ENCODE measurements at regions not wholly inside any gene's neighbourhood (a gene's known extent, or its start where the extent isn't known, plus 50 kb on each side); places are given as distances from the start of the nearest gene placed in this dataset.

DNA sequence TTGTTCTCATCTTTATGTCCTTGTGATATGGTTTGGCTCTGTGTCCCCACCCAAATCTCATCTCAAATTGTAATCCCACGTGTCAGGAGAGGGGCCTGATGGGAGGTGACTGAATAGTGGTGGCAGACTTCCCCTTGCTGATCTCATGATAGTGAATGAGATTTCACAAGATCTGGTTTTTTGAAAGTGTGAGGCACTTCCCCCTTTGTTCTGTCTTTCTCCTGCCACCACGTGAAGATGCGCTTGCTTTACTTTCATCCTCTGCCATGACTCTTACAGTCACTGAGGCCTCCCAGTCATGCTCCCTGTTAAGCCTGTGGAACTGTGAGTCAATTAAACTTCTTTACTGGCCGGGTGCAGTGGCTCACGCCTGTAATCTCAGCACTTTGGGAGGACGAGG is 161.0 kb downstream of the HERPUD2 start:
- DNase-seq, result no peak

DNA sequence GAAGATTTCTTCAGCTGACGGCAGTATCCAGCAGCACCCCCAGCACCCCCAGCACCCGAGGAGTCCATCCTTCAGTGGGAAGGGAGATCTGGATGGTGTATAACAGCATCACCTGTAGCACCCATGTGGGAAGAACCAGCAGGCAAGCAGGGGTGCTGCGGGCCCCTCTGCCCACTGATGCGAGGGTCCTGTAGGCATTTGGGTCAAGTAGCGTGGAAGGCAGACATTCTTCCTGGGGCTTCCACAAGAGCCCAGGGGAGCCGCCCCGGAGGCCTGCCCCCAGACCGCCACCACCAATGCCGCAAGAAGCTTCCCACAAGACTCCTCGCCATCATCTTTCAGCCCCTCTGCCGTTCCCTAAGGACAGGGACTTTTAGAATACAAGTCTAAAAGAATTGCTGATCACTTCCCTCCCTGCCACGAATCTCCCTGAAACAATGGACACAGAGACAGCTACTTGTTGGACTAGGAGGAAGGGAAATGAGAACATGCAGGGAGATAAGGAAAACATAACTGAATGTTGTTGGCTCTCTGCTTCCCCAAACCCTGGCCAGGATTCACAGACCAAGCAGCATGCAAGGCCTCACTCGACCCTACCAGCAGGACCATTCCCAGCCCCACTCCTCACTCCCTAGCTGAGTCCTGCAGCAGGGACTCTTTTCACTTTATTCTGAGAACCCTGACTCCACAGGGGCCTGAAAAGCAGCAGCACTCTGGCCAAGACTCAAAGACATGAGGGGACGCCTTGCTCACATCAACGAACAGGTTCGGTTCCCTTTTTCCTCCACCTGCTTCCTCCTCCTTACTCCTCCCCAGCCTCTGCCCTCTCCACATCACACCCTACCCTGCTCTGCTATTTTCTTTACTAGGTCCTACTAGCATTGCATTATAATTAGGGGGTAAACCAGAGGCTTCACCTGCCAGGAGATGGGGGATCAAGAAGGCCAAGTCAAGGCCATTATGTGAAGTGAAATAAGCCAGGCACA is 164.5 kb downstream of the HERPUD2 start:
- DNase-seq, result no peak

DNA sequence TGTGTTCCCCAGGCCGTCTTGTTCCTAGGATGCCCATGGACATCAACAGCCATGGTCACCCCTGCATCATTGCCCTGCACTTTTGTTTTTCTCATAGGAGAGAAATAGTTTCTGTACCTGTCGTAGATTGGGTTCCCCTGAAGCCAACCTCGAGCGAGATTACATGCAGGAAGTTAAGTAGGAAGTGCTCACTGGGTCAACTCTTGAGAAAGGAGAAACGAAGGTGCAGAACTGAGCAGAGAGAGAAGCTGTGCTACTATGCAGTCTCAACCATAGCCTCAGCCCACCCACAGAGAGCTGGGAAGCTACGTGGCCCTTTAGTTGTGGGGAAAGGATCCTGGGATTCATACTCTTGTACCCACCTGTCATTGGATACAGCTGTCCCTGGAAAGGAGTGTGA is 165.2 kb downstream of the HERPUD2 start:
- no peak for DNase-seq

DNA sequence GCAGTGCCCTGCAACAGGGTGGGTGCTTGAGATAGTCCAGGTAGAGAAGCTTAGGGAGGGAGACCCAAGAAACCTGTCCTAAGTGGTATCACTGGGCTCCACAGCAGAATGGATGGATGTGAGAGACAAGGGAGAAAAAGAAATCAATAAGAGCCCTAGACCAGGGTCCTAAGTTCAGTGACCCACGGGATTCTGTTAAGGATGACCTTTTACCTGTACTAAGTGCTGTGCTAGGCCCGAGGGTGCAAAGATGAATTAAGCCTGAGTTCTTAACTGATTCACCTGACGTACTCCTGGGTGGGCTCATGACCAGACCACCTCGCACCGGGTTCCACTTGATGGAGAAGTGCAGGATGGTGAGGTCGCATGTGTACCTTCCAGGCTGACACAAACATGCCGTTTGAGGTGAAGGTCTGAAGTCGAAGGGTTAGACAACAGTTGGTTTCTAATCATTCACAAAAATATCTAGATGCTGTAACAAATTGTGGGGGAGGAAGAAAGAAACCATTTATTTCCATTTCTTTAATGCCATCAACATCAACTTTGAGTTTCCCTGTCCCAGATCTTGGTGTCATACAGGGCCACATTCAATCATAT is 166.5 kb downstream of the HERPUD2 start:
- no peak for DNase-seq

DNA sequence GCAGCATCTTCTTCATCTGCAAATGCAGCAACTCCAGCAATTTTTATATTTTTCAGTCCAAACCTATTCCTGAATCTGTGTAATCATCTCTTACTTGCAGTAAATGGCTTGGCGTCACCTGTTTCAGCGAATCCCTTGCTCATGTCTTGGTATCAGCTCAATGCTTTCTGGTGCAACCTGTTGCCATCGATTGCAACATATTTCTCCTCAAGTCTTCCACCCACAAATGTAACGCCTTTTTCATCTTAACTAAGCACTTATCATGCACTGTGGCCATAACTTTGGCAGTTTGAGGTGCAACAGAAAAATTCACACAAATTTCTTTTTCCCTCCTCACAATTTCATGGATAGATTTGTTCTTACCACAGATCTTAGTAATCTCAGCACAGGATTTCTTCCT is 168.3 kb downstream of the HERPUD2 start:
- no peak for DNase-seq

DNA sequence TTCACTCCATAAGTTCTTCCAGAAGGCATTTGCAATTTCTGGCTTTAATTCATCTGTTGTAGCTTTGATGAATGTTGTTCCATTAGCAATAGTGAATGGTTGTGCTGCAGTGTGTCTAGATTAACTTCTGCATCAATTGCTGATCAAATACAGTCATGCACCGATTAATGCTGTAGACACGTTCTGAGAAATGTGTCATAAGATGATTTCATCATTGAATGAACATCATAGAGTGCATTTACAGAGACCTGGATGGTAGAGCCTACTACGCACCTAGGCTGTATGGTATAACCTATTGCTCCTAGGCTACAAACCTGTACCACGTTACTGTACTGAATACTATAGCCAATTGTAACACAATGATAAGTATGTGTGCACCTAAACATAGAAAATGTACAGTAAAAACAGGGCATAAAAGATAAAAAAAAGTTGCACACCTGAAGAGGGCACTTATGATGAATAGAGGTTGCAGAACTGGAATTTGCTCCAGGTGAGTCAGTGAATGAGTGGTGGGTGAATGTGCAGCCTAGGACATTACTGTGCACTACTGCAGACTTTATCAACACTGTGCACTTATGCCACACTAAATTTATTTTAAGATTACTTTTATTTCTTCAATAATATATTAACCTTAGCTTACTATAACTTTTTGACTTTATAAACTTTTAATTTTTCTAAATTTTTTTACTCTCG is 170.7 kb downstream of the HERPUD2 start:
- DNase-seq, result no peak

DNA sequence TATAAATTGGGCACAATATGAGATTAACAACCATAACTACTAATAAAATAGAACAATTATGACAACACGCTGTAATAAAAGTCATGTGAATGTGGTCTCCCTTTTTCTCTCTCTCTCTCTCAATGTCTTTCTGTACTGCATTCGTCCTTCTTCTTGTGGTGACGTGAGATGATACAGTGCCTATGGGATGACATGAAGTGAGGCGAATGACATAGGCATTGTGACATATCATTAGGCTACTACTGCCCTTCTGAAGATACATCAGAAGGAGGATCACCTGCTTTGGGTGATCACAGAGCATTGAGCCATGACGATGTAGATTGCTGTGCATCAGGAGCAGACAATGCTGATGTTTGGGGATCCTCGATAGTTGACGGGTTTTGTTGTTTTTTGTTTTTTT is 171.6 kb downstream of the HERPUD2 start:
- no peak for DNase-seq

DNA sequence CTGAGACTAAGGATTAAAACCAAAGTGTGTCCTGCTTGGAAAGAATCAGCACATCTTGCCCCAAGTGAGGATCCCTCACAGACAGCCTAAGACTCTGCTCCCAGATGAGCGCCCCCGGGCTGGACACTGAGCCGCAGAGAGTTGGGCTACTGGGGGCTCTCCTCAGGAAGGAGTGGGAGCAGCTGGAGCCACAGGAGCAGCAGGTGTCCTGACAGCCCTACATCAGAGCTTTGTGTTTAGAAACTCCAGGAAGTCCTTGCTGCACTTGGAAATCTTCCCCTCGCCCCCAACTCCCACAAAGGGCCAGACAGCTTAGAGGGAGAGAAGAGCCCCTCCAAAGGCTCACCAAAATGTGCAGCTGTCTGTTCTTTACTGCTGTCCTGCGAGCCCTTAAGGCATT is 172.2 kb downstream of the HERPUD2 start:
- DNase-seq, result no peak

DNA sequence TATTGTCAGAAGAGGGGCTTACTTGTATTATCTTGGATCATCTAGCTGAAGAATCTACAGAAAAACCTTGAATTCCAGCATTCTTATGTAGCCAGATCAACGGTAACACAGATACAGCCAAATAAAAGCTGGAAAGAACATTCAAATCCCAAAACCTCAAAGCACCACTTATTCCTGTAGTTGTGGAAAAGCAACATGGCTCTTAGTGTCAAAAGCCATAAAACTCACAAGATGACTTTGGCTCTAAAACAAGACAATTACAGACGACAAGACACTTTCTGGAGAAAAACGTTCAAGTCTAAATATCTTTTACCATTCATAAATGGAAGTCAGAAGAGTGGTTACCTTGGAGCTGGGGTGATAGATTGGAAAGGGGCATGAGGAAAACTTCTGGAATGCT is 173.0 kb downstream of the HERPUD2 start:
- no peak for DNase-seq

DNA sequence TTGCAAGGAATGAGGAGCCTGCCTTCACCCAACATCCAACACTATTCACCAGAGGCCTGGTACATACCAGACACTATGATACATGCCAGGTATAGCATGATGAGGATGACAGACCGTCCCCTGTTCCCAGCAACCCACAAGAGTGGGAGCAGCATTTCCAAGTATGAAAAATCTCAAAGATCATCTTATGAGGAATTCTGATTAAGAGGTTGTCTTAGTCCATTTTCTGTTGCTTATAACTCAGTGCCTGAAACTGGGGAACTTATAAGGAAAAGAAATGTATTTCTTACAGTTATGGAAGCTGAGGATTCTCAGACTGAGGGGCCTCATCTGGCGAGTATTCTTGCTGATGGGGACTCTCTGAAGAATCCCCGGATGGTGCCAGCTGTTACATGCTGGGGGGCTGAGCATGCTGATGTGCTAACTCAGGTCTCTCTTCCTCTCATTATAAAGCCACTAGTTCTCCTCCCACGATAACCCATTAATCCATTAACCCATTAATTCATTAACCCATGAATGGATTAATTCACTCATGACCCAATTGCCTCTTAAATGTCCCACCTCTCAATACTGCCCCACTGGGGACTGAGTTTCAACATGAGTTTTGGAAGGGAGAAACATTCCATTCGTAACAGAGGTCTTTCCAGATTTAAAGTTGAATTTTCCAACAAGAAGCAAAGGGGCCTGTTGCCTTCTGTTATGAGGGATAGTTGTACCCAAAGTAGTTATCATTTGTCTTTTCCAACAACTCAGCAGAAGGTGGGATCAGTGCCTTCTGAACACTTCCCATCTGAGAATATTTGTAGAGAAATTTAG is 173.9 kb downstream of the HERPUD2 start:
- no peak for DNase-seq

DNA sequence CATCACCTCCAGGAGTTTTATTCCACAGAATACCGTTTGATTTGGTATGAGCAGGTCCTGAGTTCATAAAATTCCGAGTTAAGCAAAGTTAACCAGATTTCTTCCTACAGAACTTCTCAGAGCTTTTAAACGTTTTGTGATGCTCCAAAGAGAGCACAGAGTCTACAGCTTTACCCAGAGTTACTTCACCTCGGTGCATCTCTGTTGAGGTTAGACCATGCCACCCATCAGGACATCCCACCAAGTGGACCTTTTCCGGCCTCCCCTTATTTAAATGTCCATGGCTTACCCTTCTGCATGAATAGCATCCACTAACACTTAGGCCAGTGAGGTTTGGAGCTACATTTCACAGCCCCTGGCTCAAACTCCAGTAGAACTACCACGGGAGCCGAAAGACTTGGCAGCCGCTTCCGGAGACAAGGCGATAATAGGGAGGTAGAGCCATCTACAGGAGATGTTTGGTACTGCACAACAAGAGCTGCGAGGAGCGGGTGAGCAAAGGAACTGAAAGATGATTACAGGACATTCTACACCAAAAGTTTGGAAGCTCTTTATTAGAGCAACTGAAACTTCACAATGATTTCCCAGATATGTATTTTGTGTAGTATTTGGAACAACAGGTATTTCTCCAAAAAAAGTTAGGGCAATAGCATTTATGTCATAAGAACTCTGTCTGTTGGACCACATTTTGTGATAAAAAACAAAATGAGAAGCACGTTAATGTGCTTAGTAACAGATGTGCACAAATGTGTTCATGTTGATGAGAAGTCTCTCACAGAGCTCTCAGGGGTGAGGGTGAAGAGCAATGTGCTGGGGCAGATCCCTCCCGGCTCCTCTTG is 174.7 kb downstream of the HERPUD2 start:
- peak; percentile 49 for DNase-seq

DNA sequence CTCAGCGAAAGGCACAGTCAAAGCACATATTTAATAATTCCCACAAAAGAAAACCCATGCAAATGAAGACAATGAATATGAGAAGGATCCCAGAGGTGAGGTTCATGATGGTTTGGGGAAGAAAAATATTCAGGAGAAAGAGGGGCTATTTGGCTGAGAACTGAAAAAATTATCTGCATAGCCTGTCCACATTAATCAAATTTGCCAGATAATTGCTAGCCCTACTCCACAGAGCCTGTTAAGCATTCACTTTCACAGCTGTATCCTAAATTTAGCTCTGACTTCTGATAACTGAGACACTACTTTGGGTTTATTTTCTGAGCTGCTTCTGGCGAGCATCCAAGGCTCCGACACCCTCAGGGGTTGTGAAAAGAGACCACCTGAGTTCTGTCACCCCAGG is 176.2 kb downstream of the HERPUD2 start:
- no peak for DNase-seq

DNA sequence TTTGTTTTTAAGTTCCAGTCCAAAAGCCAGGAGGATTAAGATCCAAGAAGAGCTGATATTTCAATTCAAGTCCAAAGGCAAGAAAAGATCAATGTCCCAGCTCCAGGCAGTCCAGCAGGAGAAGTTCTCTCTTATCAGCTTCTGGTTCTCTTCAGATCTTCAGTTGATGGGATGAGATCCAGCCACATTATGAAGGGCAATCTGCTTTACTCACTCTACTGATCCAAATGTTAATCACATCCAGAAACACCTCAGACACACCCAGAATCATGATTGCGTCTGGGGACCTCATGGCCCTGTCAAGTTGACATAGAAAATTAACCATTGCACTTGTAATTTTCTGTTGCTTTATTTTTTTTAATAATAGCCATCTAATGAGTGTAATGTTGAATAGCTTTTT is 178.4 kb downstream of the HERPUD2 start:
- DNase-seq, result no peak

DNA sequence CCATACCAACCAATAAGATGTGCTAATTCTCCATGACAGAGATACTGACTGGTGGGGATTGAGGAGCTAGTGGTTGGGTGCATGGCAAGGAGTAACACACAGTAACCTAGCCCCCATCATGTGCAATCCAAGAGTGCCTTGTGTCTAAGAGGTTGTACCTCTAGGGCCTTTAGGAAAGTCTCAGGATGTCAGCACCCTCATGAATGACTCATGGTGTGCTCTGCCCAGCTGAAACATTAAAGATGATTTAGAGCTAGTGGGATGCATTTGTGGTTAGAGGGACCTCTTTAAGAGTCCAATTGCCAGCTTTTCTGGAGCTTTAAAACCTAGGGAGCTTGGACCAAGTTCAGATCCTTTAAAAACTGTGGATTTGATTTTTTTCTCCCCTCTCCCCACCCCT is 181.1 kb downstream of the HERPUD2 start:
- DNase-seq, result no peak

DNA sequence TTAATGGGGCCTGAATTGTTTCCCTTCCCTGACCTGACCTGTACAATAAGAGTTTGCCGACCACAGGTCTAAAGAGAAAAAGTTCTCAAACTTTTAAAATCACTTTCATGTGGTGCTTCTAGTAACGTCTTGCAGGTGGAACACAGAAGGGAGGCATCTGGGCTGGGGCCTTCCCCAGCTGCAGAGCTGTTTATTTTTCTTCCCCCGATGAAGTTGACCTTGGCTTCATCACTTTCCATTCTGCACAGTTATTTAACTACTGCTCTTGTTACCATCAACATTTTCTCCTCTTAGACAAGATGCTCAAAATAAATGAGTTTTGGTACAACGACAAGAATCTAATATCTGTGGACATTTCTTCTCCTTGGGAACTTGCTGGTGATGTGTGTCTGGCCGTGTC is 181.7 kb downstream of the HERPUD2 start:
- DNase-seq, result no peak

DNA sequence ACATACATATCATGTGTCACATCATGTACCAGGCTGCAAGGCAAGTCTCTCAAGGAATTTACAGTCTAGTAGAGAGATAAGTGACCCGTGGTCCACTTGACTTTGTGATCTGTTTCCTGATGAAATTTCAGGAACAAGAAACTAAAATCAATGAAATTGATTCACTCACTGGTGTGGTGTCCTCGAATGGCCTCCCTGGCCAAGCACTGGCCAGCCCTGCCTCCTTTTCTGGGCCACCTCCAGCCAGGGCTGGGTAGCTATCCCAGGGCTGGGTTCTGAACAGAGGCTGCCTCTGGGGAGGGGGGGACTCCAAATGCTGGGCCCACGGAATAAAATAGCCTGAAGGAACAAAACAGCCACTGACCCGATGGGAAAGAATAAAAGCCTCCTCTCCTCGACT is 182.2 kb downstream of the HERPUD2 start:
- DNase-seq, result no peak

DNA sequence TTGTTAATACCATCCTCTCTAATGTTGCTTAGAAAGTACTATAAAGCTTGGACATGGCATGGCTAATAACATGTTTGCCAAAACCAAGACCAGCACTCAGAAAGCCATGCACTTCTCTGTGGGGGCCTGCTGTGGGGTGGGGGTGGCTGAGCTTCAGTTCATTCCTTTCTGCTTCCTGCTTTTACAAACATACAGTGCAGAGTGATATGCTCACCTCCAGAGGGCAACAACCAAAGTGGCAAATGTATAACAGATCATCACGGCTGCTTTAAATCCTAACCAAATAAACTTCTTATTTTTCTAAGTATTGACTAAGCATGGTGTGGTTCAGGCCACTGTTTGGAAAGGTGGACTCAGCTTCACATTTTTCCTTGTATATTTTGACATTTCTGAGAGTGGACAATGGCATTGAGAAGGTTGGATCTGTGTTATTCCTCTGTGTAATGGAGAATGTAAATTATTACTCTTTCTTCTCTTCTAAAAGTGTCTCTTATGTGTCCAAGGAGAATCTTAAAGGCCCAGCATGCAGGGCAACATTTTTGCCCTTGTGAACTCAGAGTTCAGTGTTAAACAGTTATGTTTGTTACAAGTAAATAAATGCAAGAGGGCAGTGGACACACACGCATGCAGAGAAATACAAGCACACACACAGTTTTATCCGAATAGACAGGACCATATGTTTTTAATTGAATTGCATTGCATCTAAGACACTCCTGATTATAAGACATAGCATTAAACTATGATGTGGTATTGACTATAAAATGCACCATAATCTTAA is 186.1 kb downstream of the HERPUD2 start:
- no peak for DNase-seq

DNA sequence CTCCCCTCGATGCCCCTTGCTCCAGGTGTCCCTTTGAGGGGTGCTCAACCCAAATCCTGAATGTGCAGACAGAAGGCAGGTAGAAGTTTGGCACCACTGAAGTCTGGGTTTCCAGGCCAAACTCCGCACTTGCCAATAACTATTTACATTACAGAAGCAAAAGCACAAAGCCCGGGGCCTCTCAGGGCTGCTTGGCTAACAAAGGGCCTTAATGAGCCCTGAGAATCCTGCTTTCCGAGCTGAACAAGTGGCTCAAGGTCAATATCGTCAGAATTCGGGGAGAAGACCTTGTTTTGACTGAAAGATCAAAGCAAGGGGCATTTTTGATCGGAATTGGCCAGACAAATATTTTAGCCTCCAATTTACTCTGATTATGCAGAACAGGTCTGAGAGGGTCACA is 189.9 kb downstream of the HERPUD2 start:
- no peak for DNase-seq

DNA sequence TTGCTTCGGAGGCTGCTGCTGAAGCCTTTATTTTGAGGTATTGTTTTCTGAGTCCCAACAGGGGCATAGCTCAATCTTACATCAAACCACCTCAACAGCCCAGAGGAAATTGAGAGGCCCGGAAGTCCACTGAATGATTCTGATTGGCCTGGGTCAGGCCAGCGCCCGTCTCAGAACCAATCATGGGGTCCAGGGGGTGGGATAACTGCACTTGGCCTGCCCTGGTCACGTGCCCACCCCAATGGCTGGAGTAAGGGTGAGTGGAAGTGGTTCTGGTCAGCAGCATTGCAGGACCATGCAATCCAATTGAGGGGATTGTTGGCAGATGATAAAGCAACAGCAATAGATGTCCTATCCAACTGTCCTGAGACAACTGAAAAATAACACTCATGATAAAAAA is 190.6 kb downstream of the HERPUD2 start:
- no peak for DNase-seq

DNA sequence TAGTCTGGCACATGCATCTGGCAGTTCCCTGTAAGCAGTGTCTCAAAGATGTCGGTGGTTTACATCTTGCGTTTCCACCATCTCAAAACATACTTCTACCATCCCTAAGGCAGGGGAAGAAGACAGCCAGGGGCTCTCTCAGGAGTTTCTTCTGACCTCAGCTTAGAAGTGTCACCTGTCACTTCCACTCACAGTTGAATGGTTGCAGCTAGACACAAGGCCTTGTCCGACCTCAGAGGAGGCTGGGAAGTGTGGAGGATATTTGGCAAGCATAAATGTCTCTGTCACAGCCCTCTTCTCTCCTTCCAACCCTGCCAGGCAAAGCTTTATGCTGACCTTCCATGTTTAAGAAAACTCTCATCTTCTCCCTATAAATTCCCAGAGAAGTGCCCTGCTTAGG is 193.3 kb downstream of the HERPUD2 start:
- no peak for DNase-seq

DNA sequence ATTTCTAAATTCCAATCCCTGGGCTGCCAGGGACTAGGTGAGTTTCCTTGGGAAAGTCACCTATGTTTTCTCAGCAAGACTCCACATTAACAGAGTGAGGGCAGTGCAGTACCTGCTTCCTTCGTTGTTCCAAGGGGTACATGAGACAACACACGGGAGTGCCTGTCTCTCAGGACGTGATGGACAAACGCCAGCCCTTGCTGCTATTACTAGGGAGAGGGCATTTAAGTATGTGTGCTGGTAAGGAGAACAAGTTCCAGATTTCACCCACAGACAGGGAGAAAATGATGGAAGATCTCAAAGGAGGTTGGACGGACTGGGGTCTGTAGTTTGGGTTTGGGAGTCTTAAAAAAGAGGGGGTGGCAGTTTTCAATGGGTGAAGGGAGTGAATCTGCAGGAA is 195.7 kb downstream of the HERPUD2 start:
- DNase-seq, result no peak
